HFFc6 (cell line): ENCODE measurements at regions not wholly inside any gene's neighbourhood (a gene's known extent, or its start where the extent isn't known, plus 50 kb on each side); places are given as distances from the start of the nearest gene placed in this dataset.

Experiments used
- DNase-seq: peaks from one replicate; pipeline ENCODE4 v3.0.0-alpha.2; 2018
- H3K27ac Mint-ChIP-seq: 2 replicates; pipeline ENCODE4 v1.8.0; 2020; ENCODE audit warnings: mild to moderate bottlenecking, mixed read lengths
- H3K27me3 Mint-ChIP-seq: 2 replicates; pipeline ENCODE4 v1.8.0; 2021; ENCODE audit warnings: mild to moderate bottlenecking, moderate library complexity, mixed read lengths; ENCODE audit not compliant: insufficient read depth
- H3K36me3 Mint-ChIP-seq: 2 replicates; pipeline ENCODE4 v1.8.0; 2021; ENCODE audit warnings: low read depth, mixed read lengths
- H3K4me1 Mint-ChIP-seq: 2 replicates; pipeline ENCODE4 v1.8.0; 2020; ENCODE audit warnings: low read depth, mixed read lengths
- H3K4me3 Mint-ChIP-seq: 2 replicates; pipeline ENCODE4 v1.8.0; 2020; ENCODE audit warnings: mild to moderate bottlenecking, moderate library complexity, mixed read lengths
- H3K9me3 Mint-ChIP-seq: 2 replicates; pipeline ENCODE4 v1.8.0; 2020; ENCODE audit warnings: mild to moderate bottlenecking, mixed read lengths
- CTCF ChIP-seq: fragments of 200-600 bp; sonication (generic); IDR thresholded peaks from 2 replicates; pipeline ENCODE4 v1.5.0; 2021; ENCODE audit warnings: antibody characterized with exemption, mild to moderate bottlenecking

- no peaks in the 10 kb centered on the region for H3K4me1 Mint-ChIP-seq
- no peaks in the 10 kb centered on the region for H3K9me3 Mint-ChIP-seq
- H3K27me3 Mint-ChIP-seq, result peaks cover 14% of the 10 kb centered on the region
- no peak for DNase-seq
- no peak overlapping the region for H3K27ac Mint-ChIP-seq
- no peak for TF ChIP-seq CTCF
- no peak overlapping the region for H3K4me3 Mint-ChIP-seq
- no peaks in the 10 kb centered on the region for H3K36me3 Mint-ChIP-seq
These were observed 92.3 kb upstream of the ROPN1 start for GRCh38 chr3:124084022-124084881.

- peaks cover 43% of the 10 kb centered on the region for H3K27me3 Mint-ChIP-seq
- TF ChIP-seq CTCF, result no peak
- DNase-seq, result no peak
- no peak overlapping the region for H3K4me3 Mint-ChIP-seq
- no peaks in the 10 kb centered on the region for H3K36me3 Mint-ChIP-seq
- H3K27ac Mint-ChIP-seq, result no peak overlapping the region
- H3K9me3 Mint-ChIP-seq, result no peaks in the 10 kb centered on the region
- H3K4me1 Mint-ChIP-seq, result no peaks in the 10 kb centered on the region
These were observed 96.9 kb upstream of the ROPN1 start for GRCh38 chr3:124088801-124089200.

- no peak for DNase-seq
- no peak overlapping the region for H3K27ac Mint-ChIP-seq
- H3K4me3 Mint-ChIP-seq, result no peak overlapping the region
- TF ChIP-seq CTCF, result no peak
- H3K9me3 Mint-ChIP-seq, result no peaks in the 10 kb centered on the region
- peaks cover 43% of the 10 kb centered on the region for H3K27me3 Mint-ChIP-seq
- no peaks in the 10 kb centered on the region for H3K4me1 Mint-ChIP-seq
- no peaks in the 10 kb centered on the region for H3K36me3 Mint-ChIP-seq
These were observed 97.3 kb upstream of the ROPN1 start for GRCh38 chr3:124089214-124089613.

- Mint-ChIP-seq H3K27me3 (peaks cover 46% of the 10 kb centered on the region), H3K4me3 (no peak overlapping the region), H3K9me3 (no peaks in the 10 kb centered on the region)
These were observed 99.8 kb upstream of the ROPN1 start for GRCh38 chr3:124091716-124092115.

GRCh38 chr3:124092811-124093210, 100.9 kb upstream of the ROPN1 start:
- no peak overlapping the region for H3K4me3 Mint-ChIP-seq
- H3K27ac Mint-ChIP-seq, result no peak overlapping the region
- H3K27me3 Mint-ChIP-seq, result peaks cover 46% of the 10 kb centered on the region
- no peaks in the 10 kb centered on the region; the same call in 1 of the 2 replicates for H3K4me1 Mint-ChIP-seq
- H3K9me3 Mint-ChIP-seq, result no peaks in the 10 kb centered on the region
- no peaks in the 10 kb centered on the region for H3K36me3 Mint-ChIP-seq
- TF ChIP-seq CTCF, result no peak
- no peak for DNase-seq

More at GRCh38 chr3:124091716-124092115, 99.8 kb upstream of the ROPN1 start:
- no peak for TF ChIP-seq CTCF
- Mint-ChIP-seq H3K27ac (no peak overlapping the region), H3K36me3 (no peaks in the 10 kb centered on the region), H3K4me1 (no peaks in the 10 kb centered on the region)
- DNase-seq, result no peak
